Effector memory CD8-positive, alpha-beta T cell (primary cell): ENCODE measurements at regions not wholly inside any gene's neighbourhood (a gene's known extent, or its start where the extent isn't known, plus 50 kb on each side); places are given as distances from the start of the nearest gene placed in this dataset.

Experiments
- ATAC-seq: fragments of 150-1000 bp; cut with Tn5 transposase; replicated peaks from 2 replicates; pipeline ENCODE4 v1.10.0; 2021; ENCODE audit warnings: mild to moderate bottlenecking, moderate library complexity
- DNase-seq, 3 experiments: peaks; one replicate each; pipeline ENCODE4 v3.0.0; 2021
- H3K27ac Mint-ChIP-seq, 2 donors: one replicate each; pipeline ENCODE4 v1.8.0; 2022; ENCODE audit warnings: mild to moderate bottlenecking in 2 of 2, mixed read lengths in 2 of 2, moderate library complexity in 2 of 2
- H3K27me3 Mint-ChIP-seq, 2 donors: one replicate each; pipeline ENCODE4 v1.8.0; 2022; ENCODE audit warnings: mixed read lengths in 2 of 2
- H3K36me3 Mint-ChIP-seq: one replicate; pipeline ENCODE4 v1.8.0; 2022; ENCODE audit warnings: mild to moderate bottlenecking, moderate library complexity, mixed read lengths; ENCODE audit not compliant: insufficient read depth
- H3K4me1 Mint-ChIP-seq, 2 donors: one replicate each; pipeline ENCODE4 v1.8.0; 2022; ENCODE audit warnings: low read depth in 2 of 2, mixed read lengths in 2 of 2
- H3K4me3 Mint-ChIP-seq, 2 donors: one replicate each; pipeline ENCODE4 v1.8.0; 2022; ENCODE audit warnings: mild to moderate bottlenecking in 2 of 2, mixed read lengths in 2 of 2, moderate library complexity in 2 of 2
- H3K9me3 Mint-ChIP-seq, 2 donors: one replicate each; pipeline ENCODE4 v1.8.0; 2022; ENCODE audit warnings: mixed read lengths in 2 of 2

- H3K27ac Mint-ChIP-seq = no peak overlapping the region
- peaks cover 12 to 19% of the 10 kb centered on the region in 2 donors for H3K27me3 Mint-ChIP-seq
- DNase-seq (no peak), ATAC-seq (no peak)
- no peaks in the 10 kb centered on the region for H3K36me3 Mint-ChIP-seq
- H3K4me1 Mint-ChIP-seq = peaks cover 0 to 4% of the 10 kb centered on the region in 2 donors
- H3K9me3 Mint-ChIP-seq = no peaks in the 10 kb centered on the region
- no peak overlapping the region for H3K4me3 Mint-ChIP-seq
Observed at GRCh38 chr15:62476163-62476562, 311.1 kb upstream of the C2CD4B start.

GRCh38 chr15:62477929-62478328 is 312.8 kb upstream of the C2CD4B start:
- DNase-seq (no peak), ATAC-seq (no peak)
- peaks cover 9 to 12% of the 10 kb centered on the region in 2 donors for H3K27me3 Mint-ChIP-seq
- no peak overlapping the region for H3K4me3 Mint-ChIP-seq
- no peaks in the 10 kb centered on the region for H3K9me3 Mint-ChIP-seq
- H3K4me1 Mint-ChIP-seq = peaks cover 0 to 4% of the 10 kb centered on the region in 2 donors
- H3K36me3 Mint-ChIP-seq = no peaks in the 10 kb centered on the region
- H3K27ac Mint-ChIP-seq = no peak overlapping the region

GRCh38 chr15:62482785-62483429 is 317.8 kb upstream of the C2CD4B start:
- H3K4me3 Mint-ChIP-seq = no peak overlapping the region
- DNase-seq (no peak), ATAC-seq (no peak)
- H3K27ac Mint-ChIP-seq = no peak overlapping the region
- H3K36me3 Mint-ChIP-seq = no peaks in the 10 kb centered on the region
- no peaks in the 10 kb centered on the region for H3K4me1 Mint-ChIP-seq
- peaks cover 26 to 37% of the 10 kb centered on the region in 2 donors for H3K27me3 Mint-ChIP-seq
- H3K9me3 Mint-ChIP-seq = no peaks in the 10 kb centered on the region

GRCh38 chr15:62483814-62484213 is 318.7 kb upstream of the C2CD4B start:
- H3K27ac Mint-ChIP-seq = no peak overlapping the region
- no peak for ATAC-seq
- H3K4me1 Mint-ChIP-seq = no peaks in the 10 kb centered on the region

GRCh38 chr15:62485170-62485720 is 320.2 kb upstream of the C2CD4B start:
- ATAC-seq (no peak), DNase-seq (no peak)
- Mint-ChIP-seq H3K27me3 (peaks cover 30 to 39% of the 10 kb centered on the region in 2 donors), H3K9me3 (no peaks in the 10 kb centered on the region), H3K4me3 (no peak overlapping the region), H3K4me1 (no peaks in the 10 kb centered on the region), H3K36me3 (no peaks in the 10 kb centered on the region), H3K27ac (no peak overlapping the region)

More at GRCh38 chr15:62483814-62484213, 318.7 kb upstream of the C2CD4B start:
- H3K36me3 Mint-ChIP-seq = no peaks in the 10 kb centered on the region
- no peak for DNase-seq
- peaks cover 21 to 39% of the 10 kb centered on the region in 2 donors for H3K27me3 Mint-ChIP-seq
- no peak overlapping the region for H3K4me3 Mint-ChIP-seq
- H3K9me3 Mint-ChIP-seq = no peaks in the 10 kb centered on the region

GRCh38 chr15:62486041-62486440 is 321.0 kb upstream of the C2CD4B start:
- H3K4me1 Mint-ChIP-seq = no peaks in the 10 kb centered on the region
- no peak overlapping the region for H3K27ac Mint-ChIP-seq
- no peak overlapping the region for H3K4me3 Mint-ChIP-seq
- ATAC-seq = no peak
- H3K27me3 Mint-ChIP-seq = peaks cover 32 to 39% of the 10 kb centered on the region in 2 donors
- no peaks in the 10 kb centered on the region for H3K36me3 Mint-ChIP-seq
- no peaks in the 10 kb centered on the region for H3K9me3 Mint-ChIP-seq
- DNase-seq = no peak

- Mint-ChIP-seq H3K9me3 (no peaks in the 10 kb centered on the region), H3K27ac (no peak overlapping the region), H3K4me1 (no peaks in the 10 kb centered on the region), H3K4me3 (no peak overlapping the region), H3K27me3 (peaks cover 39 to 42% of the 10 kb centered on the region in 2 donors), H3K36me3 (no peaks in the 10 kb centered on the region)
- no peak for DNase-seq
- ATAC-seq = no peak
Observed at GRCh38 chr15:62488387-62488786, 323.3 kb upstream of the C2CD4B start.

GRCh38 chr15:62491642-62492041 is 326.6 kb upstream of the C2CD4B start:
- ATAC-seq = no peak
- Mint-ChIP-seq H3K27ac (no peak overlapping the region), H3K4me3 (no peak overlapping the region), H3K27me3 (peaks cover 37 to 38% of the 10 kb centered on the region in 2 donors), H3K9me3 (no peaks in the 10 kb centered on the region), H3K36me3 (no peaks in the 10 kb centered on the region), H3K4me1 (no peaks in the 10 kb centered on the region)
- no peak for DNase-seq

GRCh38 chr15:62492900-62493299 is 327.8 kb upstream of the C2CD4B start:
- no peaks in the 10 kb centered on the region for H3K36me3 Mint-ChIP-seq
- no peak overlapping the region for H3K4me3 Mint-ChIP-seq
- H3K9me3 Mint-ChIP-seq = no peaks in the 10 kb centered on the region
- DNase-seq (no peak), ATAC-seq (no peak)
- H3K4me1 Mint-ChIP-seq = no peaks in the 10 kb centered on the region
- H3K27me3 Mint-ChIP-seq = peaks cover 25 to 27% of the 10 kb centered on the region in 2 donors
- no peak overlapping the region for H3K27ac Mint-ChIP-seq

- Mint-ChIP-seq H3K27me3 (peaks cover 18 to 27% of the 10 kb centered on the region in 2 donors), H3K9me3 (no peaks in the 10 kb centered on the region), H3K4me1 (no peaks in the 10 kb centered on the region), H3K36me3 (no peaks in the 10 kb centered on the region), H3K27ac (no peak overlapping the region), H3K4me3 (no peak overlapping the region)
- ATAC-seq (no peak), DNase-seq (no peak)
Observed at GRCh38 chr15:62494197-62494596, 329.1 kb upstream of the C2CD4B start.

GRCh38 chr15:62495670-62496614 is 330.9 kb upstream of the C2CD4B start:
- Mint-ChIP-seq H3K36me3 (no peaks in the 10 kb centered on the region), H3K4me3 (no peak overlapping the region), H3K9me3 (no peaks in the 10 kb centered on the region), H3K4me1 (no peaks in the 10 kb centered on the region), H3K27me3 (peaks cover 16 to 18% of the 10 kb centered on the region in 2 donors), H3K27ac (no peak overlapping the region)
- ATAC-seq = no peak
- DNase-seq = no peak

GRCh38 chr15:62497356-62497755 is 332.3 kb upstream of the C2CD4B start:
- no peak overlapping the region for H3K27ac Mint-ChIP-seq
- peaks cover 16 to 18% of the 10 kb centered on the region in 2 donors for H3K27me3 Mint-ChIP-seq
- H3K36me3 Mint-ChIP-seq = no peaks in the 10 kb centered on the region
- H3K4me1 Mint-ChIP-seq = no peaks in the 10 kb centered on the region
- H3K4me3 Mint-ChIP-seq = no peak overlapping the region
- H3K9me3 Mint-ChIP-seq = no peaks in the 10 kb centered on the region
- DNase-seq (no peak), ATAC-seq (no peak)

GRCh38 chr15:62498278-62498677 is 333.2 kb upstream of the C2CD4B start:
- peaks cover 9% of the 10 kb centered on the region in 2 donors for H3K27me3 Mint-ChIP-seq
- H3K9me3 Mint-ChIP-seq = no peaks in the 10 kb centered on the region
- no peak overlapping the region for H3K4me3 Mint-ChIP-seq
- H3K4me1 Mint-ChIP-seq = no peaks in the 10 kb centered on the region
- no peaks in the 10 kb centered on the region for H3K36me3 Mint-ChIP-seq
- no peak for ATAC-seq
- no peak overlapping the region for H3K27ac Mint-ChIP-seq
- DNase-seq = no peak
